Neural progenitor cell (in vitro differentiated cells): ENCODE measurements at regions not wholly inside any gene's neighbourhood (a gene's known extent, or its start where the extent isn't known, plus 50 kb on each side); places are given as distances from the start of the nearest gene placed in this dataset.

Experiments used
- DNase-seq: peaks from one replicate; pipeline ENCODE4 v3.0.0-alpha.2; 2016; ENCODE audit warnings: low spot score
- H2AFZ ChIP-seq: fragments of 200-600 bp; sonication (generic); replicated peaks from 2 replicates; pipeline ENCODE4 v1.6.1; 2016; ENCODE audit warnings: antibody characterized with exemption
- H3F3A ChIP-seq: fragments of 200-600 bp; sonication (generic); 2 replicates; pipeline ENCODE4 v1.6.1; 2016; ENCODE audit warnings: antibody characterized with exemption, low read depth
- H3K27ac ChIP-seq: fragments of 200-600 bp; sonication (generic); 2 replicates; pipeline ENCODE4 v1.5.1; 2016; ENCODE audit warnings: mild to moderate bottlenecking
- H3K27me3 ChIP-seq: fragments of 200-600 bp; sonication (generic); 2 replicates; pipeline ENCODE4 v1.6.1; 2016; ENCODE audit warnings: mild to moderate bottlenecking, moderate library complexity
- H3K36me3 ChIP-seq: fragments of 200-600 bp; sonication (generic); 2 replicates; pipeline ENCODE4 v1.5.1; 2016
- H3K4me1 ChIP-seq: fragments of 200-600 bp; sonication (generic); 2 replicates; pipeline ENCODE4 v1.6.1; 2016; ENCODE audit warnings: mixed run types
- H3K4me2 ChIP-seq: fragments of 200-600 bp; sonication (generic); 2 replicates; pipeline ENCODE4 v1.6.1; 2016
- H3K4me3 ChIP-seq: fragments of 200-600 bp; sonication (generic); 2 replicates; pipeline ENCODE4 v1.5.1; 2016
- H3K79me2 ChIP-seq: fragments of 200-600 bp; sonication (generic); 2 replicates; pipeline ENCODE4 v1.6.1; 2016; ENCODE audit warnings: low read depth
- H3K9ac ChIP-seq: fragments of 200-600 bp; sonication (generic); 2 replicates; pipeline ENCODE4 v1.6.1; 2016
- H3K9me3 ChIP-seq: fragments of 200-600 bp; sonication (generic); 2 replicates; pipeline ENCODE4 v1.5.1; 2016; ENCODE audit warnings: low read depth
- H4K20me1 ChIP-seq: fragments of 200-600 bp; sonication (generic); 2 replicates; pipeline ENCODE4 v1.6.1; 2016; ENCODE audit warnings: low read depth
- H3K27ac Mint-ChIP-seq: 3 replicates; pipeline ENCODE4 v1.8.0; 2021; ENCODE audit warnings: mixed read lengths
- H3K27me3 Mint-ChIP-seq: 2 replicates; pipeline ENCODE4 v1.8.0; 2022; ENCODE audit warnings: low read depth, mild to moderate bottlenecking, inconsistent platforms, moderate library complexity, mixed read lengths; ENCODE audit not compliant: insufficient read depth
- H3K36me3 Mint-ChIP-seq: 3 replicates; pipeline ENCODE4 v1.8.0; 2021; ENCODE audit warnings: mixed read lengths
- H3K4me1 Mint-ChIP-seq: 3 replicates; pipeline ENCODE4 v1.8.0; 2021; ENCODE audit warnings: mixed read lengths
- H3K4me3 Mint-ChIP-seq: 3 replicates; pipeline ENCODE4 v1.8.0; 2021; ENCODE audit warnings: mild to moderate bottlenecking, moderate library complexity, mixed read lengths
- H3K9me3 Mint-ChIP-seq: 3 replicates; pipeline ENCODE4 v1.8.0; 2020; ENCODE audit warnings: mixed read lengths
- EZH2 ChIP-seq: fragments of 200-600 bp; sonication (generic); IDR thresholded peaks from 2 replicates; pipeline ENCODE4 v1.6.1; 2017; ENCODE audit warnings: antibody characterized with exemption, mild to moderate bottlenecking, moderate library complexity
- EZH2phosphoT487 ChIP-seq: fragments of 200-600 bp; sonication (generic); IDR thresholded peaks from 2 replicates; pipeline ENCODE4 v1.6.1; 2017; ENCODE audit warnings: antibody characterized with exemption
- TF ChIP-seq, protein P1 (sequence below): fragments of 200-600 bp; sonication (generic); IDR thresholded peaks from 2 replicates; pipeline ENCODE4 v1.5.1; 2017; ENCODE audit warnings: antibody characterized with exemption, mild to moderate bottlenecking

DNA sequence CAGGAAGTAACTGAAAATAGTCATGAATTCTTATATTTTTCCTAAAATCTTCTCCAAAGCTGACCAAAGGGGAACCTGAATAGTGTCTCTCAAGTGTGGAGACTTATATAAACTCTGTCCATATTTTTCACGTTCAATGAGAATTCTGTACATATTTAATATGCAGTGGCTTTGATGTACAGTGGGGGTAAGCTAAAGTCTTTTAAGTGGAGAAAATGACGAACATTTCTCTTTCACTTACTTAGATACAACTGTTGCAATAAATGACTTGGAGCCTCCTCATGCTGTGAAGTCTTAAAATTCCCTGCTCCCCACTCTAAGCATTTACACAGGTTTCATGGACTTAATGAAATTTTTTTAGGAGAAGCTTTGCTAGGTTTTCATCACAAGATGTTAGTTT lies 1196.7 kb downstream of the EFNB2 start:
- Histone ChIP-seq H3K36me3 (no peaks in the 10 kb centered on the region), H3F3A (no peaks in the 10 kb centered on the region), H3K4me1 (no peaks in the 10 kb centered on the region), H3K27ac (no peak overlapping the region), H3K4me2 (no peak overlapping the region), H3K79me2 (no peaks in the 10 kb centered on the region), H3K9ac (no peak overlapping the region), H3K27me3 (no peaks in the 10 kb centered on the region), H2AFZ (no peak overlapping the region), H3K9me3 (no peaks in the 10 kb centered on the region), H4K20me1 (no peaks in the 10 kb centered on the region), H3K4me3 (no peak overlapping the region)
- Mint-ChIP-seq H3K9me3 (peaks cover 9% of the 10 kb centered on the region), H3K4me3 (no peak overlapping the region), H3K4me1 (peaks cover 10% of the 10 kb centered on the region), H3K27me3 (peaks cover 4% of the 10 kb centered on the region), H3K36me3 (no peaks in the 10 kb centered on the region), H3K27ac (no peak overlapping the region)
- no peak for DNase-seq
- TF ChIP-seq EZH2 (no peak), EZH2phosphoT487 (no peak)
- TF ChIP-seq, protein P1, sequence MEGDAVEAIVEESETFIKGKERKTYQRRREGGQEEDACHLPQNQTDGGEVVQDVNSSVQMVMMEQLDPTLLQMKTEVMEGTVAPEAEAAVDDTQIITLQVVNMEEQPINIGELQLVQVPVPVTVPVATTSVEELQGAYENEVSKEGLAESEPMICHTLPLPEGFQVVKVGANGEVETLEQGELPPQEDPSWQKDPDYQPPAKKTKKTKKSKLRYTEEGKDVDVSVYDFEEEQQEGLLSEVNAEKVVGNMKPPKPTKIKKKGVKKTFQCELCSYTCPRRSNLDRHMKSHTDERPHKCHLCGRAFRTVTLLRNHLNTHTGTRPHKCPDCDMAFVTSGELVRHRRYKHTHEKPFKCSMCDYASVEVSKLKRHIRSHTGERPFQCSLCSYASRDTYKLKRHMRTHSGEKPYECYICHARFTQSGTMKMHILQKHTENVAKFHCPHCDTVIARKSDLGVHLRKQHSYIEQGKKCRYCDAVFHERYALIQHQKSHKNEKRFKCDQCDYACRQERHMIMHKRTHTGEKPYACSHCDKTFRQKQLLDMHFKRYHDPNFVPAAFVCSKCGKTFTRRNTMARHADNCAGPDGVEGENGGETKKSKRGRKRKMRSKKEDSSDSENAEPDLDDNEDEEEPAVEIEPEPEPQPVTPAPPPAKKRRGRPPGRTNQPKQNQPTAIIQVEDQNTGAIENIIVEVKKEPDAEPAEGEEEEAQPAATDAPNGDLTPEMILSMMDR: no peak

DNA sequence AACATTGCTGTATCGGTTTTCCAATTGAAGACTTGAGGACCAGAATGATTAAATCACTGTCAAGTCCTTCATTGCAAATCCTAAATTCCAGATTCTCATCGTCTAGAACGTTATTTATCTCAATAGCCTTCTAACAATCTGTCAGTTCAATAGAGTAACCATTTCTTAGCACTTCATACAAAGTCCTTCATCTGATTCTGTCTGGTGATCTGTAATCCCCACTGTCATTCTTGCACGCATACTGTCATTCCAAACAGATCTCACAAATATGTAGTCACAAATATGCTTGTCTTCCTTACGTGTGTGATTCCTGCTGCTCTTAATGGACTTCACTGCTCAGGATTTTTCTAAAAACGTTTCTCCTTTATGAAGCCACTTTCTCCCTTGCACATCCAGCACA lies 1197.5 kb downstream of the EFNB2 start:
- H3K27me3 Mint-ChIP-seq: peaks cover 4% of the 10 kb centered on the region
- Histone ChIP-seq H3K27me3 (no peaks in the 10 kb centered on the region), H3K36me3 (no peaks in the 10 kb centered on the region), H3K9ac (no peak overlapping the region), H4K20me1 (no peaks in the 10 kb centered on the region), H3K79me2 (no peaks in the 10 kb centered on the region), H2AFZ (no peak overlapping the region), H3K4me2 (no peak overlapping the region), H3F3A (no peaks in the 10 kb centered on the region), H3K9me3 (no peaks in the 10 kb centered on the region), H3K4me3 (no peak overlapping the region), H3K4me1 (no peaks in the 10 kb centered on the region), H3K27ac (no peak overlapping the region)
- TF ChIP-seq EZH2 (no peak), EZH2phosphoT487 (no peak)
- TF ChIP-seq, protein P1: no peak
- DNase-seq: no peak
- H3K9me3 Mint-ChIP-seq: peaks cover 9% of the 10 kb centered on the region
- no peaks in the 10 kb centered on the region for H3K36me3 Mint-ChIP-seq
- H3K27ac Mint-ChIP-seq: no peak overlapping the region
- peaks cover 10% of the 10 kb centered on the region for H3K4me1 Mint-ChIP-seq
- H3K4me3 Mint-ChIP-seq: no peak overlapping the region

DNA sequence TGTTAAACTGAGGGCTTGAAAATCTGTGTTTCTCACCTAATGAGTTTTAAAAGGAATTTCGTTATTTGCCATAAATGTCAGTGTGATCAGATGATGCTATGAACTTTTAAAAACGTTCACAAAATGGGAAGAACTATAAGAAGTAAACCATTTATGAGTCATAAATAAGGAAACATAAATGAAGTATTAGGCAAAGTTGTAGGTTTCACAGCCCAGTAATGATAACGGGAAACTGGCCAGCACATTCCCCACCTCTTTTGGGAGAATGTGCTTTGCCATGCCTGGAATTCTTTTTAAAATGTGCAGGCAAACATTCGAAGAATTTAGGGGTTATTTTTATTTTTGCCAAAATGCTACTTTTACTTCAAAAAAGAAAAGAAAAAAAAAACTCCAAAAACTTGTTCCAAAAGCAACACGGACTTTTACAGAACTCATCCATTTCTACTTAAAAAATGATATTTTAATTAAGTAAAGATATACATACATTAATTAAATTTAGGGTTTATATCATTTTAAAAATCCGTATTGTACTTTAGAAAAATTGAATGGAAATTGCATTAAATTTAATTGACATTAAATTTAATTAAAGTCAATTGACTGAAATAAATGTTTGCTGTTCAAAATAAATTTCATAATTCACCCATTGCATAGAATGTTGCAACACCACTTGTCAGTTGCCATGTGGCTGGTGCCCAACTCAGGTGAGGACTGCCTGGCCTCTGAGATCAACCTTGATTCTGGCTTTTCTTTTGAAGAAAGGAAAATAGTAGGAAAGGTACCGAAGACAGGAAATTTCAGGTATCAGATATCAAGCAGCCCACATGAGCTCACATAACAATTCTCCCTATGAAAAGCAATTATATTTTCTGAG lies 1198.5 kb downstream of the EFNB2 start:
- Histone ChIP-seq H3K27me3 (no peaks in the 10 kb centered on the region), H3K79me2 (no peaks in the 10 kb centered on the region), H3K4me3 (no peak overlapping the region), H3K36me3 (no peaks in the 10 kb centered on the region), H3K9me3 (no peaks in the 10 kb centered on the region), H4K20me1 (no peaks in the 10 kb centered on the region), H3K4me1 (no peaks in the 10 kb centered on the region), H3K27ac (no peak overlapping the region), H3K4me2 (no peak overlapping the region), H2AFZ (peak overlapping the region; percentile 23), H3F3A (no peaks in the 10 kb centered on the region), H3K9ac (no peak overlapping the region)
- DNase-seq: no peak
- Mint-ChIP-seq H3K27ac (no peak overlapping the region), H3K4me1 (peaks cover 10% of the 10 kb centered on the region), H3K36me3 (no peaks in the 10 kb centered on the region), H3K27me3 (peaks cover 4% of the 10 kb centered on the region), H3K4me3 (no peak overlapping the region), H3K9me3 (peaks cover 4% of the 10 kb centered on the region)
- TF ChIP-seq EZH2 (no peak), EZH2phosphoT487 (no peak)
- TF ChIP-seq, protein P1: no peak
